Stimulated activated naive CD8-positive, alpha-beta T cell treated with anti-CD3 and anti-CD28 coated beads, Interleukin-15, Interleukin-2, amounts not matched to agents 100 U/mL and 50 U/mL, for 24 hours (primary cell): ENCODE measurements at regions not wholly inside any gene's neighbourhood (a gene's known extent, or its start where the extent isn't known, plus 50 kb on each side); places are given as distances from the start of the nearest gene placed in this dataset.
A peak's percentile ranks its signal among the peaks of the same experiment; 100 is the strongest.
"Not testable (repeated sequence)": the region's sequence is repeated elsewhere in the genome, so short reads cannot be mapped to it uniquely, and the experiment has no call there.

ENCODE experiments used
- ATAC-seq: fragments of 150-1000 bp; cut with Tn5 transposase; one replicate; pipeline ENCODE4 v1.10.0; 2021
- DNase-seq: peaks from one replicate; pipeline ENCODE4 v3.0.0; 2021

DNA sequence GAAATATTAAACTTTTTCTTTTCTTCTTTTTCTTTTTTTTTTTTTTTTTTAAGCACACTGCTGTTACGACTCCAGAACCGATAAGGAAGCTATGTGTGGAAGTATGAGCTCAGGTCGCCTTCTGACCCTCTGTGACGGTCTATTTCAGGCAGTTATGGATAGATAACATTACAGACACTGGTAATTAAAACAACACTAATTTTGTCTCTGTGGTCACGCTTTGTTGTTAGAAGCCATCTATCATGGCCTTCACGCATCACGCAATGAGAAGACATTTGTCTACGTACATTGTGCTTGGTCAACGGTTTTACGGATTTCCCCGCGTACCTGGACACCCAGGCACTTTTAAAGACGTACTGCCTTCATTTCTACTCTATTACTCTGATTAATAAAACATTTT is 306.0 kb upstream of the ZNF507 start:
- DNase-seq = no peak
- no peak for ATAC-seq

DNA sequence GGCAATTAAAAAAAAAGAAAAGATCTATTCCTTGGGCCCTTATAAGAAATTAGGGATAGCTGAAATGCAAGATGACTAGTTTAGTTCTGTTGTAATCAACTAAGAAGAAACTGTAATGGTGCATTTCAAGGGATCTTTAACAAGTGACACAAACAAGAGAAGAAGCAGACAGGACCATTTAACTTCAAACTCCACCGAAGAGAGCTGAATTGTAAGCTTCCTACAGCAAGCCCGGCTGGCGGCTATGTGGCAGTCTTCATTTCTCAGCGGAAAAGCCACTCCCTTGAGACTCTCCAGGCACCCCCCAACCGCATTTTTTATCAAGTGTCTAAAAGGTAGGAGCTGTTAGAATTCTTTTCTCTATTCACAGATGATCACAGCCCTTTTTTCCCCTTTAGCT is 305.2 kb upstream of the ZNF507 start:
- ATAC-seq (no peak), DNase-seq (no peak)

DNA sequence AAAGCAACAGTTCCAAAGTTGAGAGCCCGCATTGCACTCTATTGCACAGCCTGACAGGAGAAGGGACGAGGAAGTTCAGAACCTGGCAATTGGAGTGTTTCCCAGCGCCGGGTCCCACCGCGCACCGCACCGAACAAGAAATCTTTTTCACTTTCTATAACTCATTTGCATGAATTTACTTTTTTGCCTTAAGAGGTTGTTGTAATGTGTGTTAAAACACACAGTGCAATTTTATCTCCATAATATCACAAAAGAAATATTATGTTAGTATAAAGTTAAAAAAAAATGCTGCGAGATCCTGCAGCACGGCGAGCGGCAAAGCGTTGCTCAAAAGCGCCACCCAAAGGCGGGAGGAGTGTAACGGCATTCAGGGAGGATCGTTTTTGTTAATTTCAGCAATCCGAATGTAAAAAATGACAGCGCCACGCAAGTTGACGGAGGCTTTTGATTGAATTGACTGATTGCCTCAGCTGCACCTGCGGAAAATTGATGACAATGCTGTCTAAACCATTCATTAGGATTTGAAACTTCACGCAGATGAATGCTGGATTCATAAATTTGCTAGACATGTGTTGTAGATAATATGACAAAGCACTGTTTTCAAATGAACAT is 303.6 kb upstream of the ZNF507 start:
- DNase-seq (peak; percentile 24), ATAC-seq (no peak)

DNA sequence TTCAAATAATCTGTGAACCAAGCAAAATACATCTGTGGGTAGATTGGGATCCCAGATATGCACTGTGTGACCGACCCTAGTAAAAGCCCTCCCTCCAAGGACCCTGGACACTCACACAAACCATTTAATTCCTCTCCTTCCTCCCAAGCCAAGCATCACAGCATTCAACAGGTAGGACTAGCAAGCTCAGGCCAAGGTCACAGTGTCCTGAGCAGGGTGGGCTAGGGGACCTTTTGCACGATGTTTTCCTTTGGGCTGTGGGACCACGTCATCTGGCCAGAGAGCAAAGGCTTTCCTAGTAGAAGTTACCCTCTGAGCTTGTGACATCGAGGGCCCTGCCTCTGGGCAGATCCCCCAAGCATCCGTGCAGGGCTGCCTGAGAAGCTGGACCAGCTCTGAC is 297.6 kb upstream of the ZNF507 start:
- DNase-seq (no peak), ATAC-seq (no peak)

DNA sequence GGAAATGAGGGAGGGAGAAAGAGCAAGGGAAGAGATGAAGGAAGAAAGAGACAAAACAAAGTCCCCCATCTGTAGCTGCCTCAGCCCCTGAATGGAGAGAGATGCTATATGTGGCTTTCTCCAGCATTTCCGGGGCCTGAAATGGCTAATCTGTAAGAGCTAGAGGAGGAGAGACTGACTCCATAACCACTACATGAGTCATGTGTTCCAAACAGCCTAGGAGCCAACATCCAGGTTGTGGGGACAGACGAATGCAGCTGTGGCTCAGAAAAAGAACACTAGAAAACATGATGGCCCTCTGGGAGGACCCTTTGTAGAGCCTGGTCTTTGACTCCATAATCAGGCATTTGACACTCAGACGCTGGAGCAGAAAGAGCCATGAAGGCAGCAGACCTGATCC is 292.0 kb upstream of the ZNF507 start:
- ATAC-seq (no peak), DNase-seq (no peak)

DNA sequence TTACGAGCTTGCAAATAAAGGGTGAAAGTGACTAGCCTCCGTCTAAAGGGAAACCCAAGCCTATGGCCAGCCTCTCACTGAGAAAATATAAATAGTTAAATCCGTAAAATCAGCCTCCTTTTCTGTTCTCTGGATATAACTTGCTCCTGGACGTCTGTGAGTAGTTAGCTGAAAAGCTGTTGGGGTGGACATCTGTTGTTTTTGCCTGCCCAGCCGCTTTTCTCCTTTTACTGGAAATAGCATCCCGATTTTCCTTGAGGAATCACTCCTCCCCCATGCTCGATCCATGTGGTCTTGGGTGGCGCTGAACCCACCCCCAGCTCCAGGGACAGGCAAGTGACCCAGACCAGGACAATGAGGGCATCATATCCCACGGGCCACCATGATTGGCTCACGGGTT is 291.5 kb upstream of the ZNF507 start:
- DNase-seq (no peak), ATAC-seq (no peak)

DNA sequence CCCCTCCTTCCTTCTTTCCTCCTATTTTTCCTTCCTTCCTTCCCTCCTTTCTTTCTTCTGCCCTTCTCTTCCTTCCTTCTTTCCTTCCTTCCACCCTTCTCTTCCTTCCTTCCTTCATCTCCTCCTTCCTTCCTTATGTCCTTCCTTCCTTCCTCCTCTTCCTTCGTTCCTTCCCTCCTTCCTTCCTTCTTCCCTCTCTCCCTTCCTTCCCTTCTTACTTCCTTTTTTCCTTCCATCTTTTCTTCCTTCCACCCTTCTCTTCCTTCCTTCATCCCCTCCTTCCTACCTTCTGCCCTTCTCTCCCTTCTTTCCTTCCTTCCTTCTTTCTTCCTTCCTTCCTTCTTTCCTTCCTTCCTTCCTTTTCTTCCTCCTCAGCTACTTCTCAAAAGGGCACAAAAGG is 287.3 kb upstream of the ZNF507 start:
- DNase-seq (no peak), ATAC-seq (no peak)

DNA sequence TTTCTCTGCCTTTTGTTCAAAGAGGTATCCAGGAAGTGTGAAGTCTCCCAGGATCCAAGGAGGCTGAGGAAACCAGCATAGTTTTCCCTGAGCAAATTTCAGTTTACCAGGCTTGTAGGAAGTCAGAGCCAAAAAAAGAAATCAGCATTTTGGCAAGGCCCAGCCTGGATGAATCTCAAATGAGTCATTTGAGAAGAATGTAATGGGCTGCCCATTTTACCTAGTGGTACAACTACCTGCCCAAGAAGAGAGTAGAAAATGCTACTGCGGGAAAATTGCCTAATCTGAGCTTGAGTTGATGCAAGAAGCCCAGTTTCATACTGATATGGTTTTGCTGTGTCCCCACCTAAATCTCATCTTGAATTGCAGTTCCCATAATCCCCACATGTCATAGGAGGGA is 284.1 kb upstream of the ZNF507 start:
- ATAC-seq (no peak), DNase-seq (no peak)

DNA sequence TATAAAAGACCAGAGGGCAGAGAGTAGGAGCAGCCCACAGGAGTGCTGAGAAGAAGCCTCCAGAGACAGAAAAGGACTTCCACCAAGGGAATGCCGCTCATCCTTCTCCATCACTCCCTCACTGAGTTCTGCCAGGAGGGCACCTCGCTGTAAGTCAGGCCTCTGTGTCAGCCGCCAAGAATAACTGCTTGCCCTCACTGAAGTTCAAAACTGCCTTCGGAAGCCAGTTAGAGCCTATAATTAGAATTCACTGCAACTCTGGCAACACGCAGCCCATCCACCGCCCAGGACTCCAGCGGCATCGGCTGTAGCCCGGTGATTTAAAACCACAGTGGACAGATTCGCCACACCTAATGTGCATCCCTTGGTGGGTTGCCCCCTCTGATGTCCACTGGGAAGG is 281.8 kb upstream of the ZNF507 start:
- no peak for DNase-seq
- no peak for ATAC-seq

DNA sequence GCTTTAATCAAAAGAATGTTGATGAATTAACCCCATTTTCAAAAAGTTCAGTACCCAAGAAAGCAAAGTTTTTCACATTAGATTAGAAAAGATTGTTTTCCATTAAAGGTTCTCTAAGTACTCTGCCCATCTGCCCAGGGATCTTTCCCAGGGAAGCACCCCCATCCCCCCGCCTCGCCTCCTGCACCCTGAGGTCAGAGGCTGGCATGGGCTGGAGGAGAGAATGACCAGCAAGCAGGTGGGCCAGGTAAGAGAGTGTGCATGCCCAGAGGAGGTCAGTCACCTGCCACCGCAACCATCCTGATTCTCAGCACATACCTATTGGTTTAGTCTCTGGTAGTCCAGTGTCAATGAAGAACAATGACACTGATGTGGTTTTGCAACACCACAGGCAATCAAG is 279.4 kb upstream of the ZNF507 start:
- DNase-seq (no peak), ATAC-seq (no peak)

DNA sequence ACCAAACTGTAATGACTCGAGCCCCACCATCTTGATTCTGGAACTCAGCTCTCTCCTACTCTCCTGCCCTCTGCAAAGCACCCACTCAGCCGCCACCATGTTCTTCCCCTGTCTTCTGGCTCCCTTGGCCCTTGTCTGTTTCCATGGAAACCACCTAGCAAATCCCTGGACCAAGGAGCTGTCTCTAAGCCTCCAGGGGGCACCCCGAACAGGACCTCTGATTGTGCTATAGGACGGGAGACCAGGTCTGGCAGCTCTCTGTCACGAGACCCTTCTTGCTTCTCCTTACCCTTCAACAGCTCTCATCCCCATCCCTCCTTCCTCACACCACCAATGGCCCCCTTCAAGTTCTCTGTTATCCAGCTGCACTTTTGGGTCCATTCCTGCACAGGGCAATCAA is 277.7 kb upstream of the ZNF507 start:
- no peak for ATAC-seq

DNA sequence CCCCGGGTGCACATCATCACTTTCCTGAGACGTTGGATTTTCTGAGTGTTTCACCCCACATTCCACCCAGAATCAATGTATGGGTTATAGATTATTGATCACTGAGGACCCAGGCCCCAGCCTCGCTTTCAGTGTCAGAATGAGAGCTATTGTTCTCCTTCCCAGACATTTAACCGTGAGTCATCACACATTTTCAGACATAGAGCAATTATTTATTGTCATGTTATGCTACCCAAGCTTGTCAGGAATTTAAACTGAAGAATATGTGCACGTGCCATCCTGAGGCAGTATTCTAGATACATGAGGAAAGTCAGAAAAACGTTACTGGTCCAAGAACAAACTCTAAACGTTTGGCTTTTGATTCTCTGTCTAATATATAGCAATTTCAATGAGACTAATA is 276.6 kb upstream of the ZNF507 start:
- ATAC-seq = no peak
- DNase-seq = no peak

More for the DNA sequence above, 277.7 kb upstream of the ZNF507 start:
- no peak for DNase-seq

DNA sequence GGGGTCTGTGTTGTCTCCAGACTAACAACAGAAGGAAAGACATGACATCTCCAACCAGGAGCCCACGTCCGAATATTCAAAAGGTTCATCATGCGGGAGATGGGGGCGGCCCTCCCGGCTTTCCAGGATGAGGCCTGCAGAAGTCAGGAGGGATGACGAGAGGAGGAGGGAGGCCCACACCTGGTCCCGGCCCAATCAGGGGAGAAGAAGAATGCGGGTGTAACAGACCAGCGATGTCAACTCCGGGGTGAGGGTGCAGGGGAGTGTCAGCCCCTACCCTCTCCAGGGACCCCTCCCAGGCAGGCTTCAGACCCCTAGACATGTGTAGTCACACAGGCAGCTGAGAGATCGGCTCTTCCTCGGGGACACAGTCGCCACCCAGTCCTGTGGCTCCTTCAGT is 275.3 kb upstream of the ZNF507 start:
- no peak for DNase-seq
- no peak for ATAC-seq

DNA sequence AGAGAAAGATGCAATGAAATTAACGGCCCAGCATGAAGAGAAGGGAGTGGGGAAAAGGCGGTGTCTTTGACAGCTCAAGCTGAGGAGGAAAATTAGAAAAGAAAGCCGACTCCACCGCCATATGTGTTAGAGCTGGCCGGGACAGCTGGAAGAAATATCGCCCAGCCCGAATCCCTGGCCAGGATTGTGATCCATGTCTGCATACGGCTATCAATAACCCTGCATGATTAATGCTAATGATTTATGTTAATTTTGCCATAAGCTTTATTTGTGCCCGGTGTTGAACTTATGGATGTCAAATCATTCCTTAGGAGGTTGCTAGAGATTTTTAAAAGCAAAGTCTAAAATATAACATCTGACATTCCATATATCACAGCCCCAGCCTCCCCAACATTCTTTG is 263.4 kb upstream of the ZNF507 start:
- no peak for ATAC-seq
- no peak for DNase-seq

DNA sequence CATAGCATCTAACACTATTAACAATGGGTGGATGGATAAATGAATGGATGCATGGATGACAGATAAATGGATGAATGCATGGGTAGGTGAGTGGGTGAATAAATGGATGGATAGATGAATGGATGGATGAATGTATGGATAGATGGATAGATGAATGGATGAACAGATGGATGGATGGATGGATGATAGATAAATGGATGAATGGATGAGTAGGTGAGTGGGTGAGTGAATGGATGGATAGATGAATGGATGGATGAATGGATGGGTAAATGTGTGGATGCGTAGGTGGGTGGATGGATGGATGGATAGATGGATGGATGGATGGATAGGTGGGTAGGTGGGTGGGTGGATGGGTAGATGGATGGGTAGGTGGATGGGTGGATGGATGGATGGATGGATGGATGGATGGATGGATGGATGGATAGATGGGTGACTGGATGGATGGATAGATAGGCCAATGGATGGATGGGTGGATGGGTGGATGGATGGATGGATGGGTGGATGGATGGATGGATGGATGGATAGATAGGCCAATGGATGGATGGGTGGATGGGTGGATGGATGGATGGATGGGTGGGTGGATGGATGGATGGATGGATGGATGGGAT is 260.6 kb upstream of the ZNF507 start:
- not testable (repeated sequence) for ATAC-seq, DNase-seq

DNA sequence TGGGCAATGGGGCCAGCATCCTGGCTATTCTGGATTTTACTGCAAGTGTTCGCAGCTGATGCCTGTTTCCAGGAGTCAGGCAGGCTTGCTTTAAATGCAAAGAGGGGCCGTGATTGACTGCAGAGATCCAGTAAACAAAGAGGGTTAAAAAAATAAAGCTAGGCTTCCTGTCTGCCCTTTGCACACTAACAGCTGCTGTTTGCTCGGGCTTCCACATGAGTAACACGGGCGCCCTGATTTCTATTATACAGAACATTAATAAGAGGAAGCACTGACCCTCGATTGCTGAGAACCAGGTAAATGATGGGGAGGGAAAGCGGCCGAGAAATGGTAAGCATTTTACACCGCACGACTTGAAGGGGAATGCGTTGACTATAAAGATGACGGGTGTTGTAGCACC is 254.2 kb upstream of the ZNF507 start:
- ATAC-seq (no peak), DNase-seq (no peak)

DNA sequence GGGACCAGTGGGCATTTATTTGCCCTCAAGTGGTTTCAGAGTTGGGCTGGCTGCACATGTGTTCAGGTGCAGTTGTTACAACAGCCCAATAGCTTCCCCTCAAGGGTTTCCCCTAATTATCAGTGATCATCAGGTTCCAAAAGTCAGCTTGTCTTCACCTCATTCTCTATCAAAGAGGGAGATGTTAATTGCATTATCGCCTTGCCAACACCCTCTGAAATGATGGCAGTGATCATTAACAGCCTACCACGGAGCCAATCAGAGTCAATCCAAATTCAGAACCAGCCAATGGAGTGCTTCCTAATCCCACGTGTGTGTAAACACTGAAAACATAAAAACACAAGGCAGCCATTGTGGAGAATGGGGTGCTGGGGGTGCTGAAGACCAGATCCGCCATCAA is 248.4 kb upstream of the ZNF507 start:
- DNase-seq (no peak), ATAC-seq (no peak)

DNA sequence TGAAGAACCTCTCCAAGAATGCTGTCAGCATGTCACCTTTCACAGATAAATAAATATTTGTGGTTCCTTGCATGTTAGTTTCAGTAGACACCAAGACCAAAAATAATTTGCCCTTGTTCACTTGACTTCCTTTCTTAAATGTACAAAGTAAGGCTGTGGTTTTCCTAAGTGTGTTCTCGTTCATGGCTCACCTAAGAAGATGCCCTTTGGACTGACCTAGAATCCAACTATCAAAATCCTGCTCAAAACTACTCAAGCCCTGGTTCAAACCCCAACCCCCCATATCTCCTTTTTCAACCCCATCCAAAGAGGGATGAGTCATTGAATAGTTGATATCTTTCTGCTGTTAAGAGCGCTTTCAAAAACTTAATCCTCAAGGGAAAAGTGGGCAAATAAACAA is 247.8 kb upstream of the ZNF507 start:
- DNase-seq (no peak), ATAC-seq (no peak)

DNA sequence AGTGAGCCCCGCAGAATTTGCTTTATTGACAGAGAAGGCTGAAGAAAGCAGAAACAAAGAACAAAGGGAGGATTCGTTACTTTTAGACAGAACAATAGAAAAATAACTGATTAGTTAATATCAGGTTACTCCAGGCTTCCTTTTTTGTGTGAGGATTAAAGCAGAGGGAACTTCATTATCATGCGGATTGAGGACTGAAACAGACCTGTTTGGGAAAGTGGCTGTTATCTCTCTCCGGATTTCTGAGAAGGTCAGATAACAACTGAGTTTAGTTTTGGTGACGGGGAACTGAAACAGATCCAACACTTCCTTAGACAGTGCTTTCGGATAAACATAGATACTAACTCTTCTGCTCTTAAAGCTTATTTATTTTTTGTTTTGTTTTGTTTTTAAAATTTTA is 246.4 kb upstream of the ZNF507 start:
- no peak for DNase-seq
- ATAC-seq = no peak

DNA sequence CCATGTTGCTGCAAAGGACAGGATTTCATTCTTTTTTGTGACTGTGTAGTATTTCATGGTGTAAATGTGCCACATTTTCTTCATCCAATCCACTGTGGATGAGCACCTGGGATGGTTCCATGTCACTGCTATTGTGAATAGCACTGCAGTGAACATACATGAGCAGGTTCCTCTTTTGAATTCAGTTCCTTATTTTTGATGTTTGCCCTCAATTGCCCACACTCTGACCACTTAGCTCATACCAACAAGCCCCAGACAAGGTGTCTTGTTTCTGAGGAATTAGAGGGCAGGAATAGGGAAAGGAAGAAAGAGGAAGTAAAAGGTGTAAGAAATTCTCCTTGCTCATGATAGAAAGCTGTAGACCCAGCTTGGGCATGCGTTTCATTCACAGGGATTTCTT is 244.2 kb upstream of the ZNF507 start:
- no peak for ATAC-seq

DNA sequence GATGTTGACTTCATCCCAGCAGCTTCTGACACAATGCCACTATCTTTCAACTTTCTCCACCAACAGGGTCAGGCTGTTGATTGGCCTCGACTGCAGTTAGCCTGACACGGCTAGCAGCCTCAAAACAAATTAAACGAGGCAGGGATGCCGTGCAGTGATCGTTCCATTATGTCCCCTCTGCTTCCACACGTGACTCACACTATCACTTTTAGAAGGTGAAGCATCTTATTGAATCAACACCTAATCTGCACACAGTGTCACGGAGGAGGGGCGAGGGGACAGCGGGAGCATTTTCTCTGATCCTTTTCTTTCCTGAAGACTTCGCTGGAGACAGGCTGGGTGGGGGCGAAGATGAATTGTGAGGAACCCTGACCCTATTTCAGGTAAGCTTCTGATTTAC is 241.9 kb upstream of the ZNF507 start:
- ATAC-seq = no peak
- DNase-seq = no peak

More for the DNA sequence above, 244.2 kb upstream of the ZNF507 start:
- no peak for DNase-seq

DNA sequence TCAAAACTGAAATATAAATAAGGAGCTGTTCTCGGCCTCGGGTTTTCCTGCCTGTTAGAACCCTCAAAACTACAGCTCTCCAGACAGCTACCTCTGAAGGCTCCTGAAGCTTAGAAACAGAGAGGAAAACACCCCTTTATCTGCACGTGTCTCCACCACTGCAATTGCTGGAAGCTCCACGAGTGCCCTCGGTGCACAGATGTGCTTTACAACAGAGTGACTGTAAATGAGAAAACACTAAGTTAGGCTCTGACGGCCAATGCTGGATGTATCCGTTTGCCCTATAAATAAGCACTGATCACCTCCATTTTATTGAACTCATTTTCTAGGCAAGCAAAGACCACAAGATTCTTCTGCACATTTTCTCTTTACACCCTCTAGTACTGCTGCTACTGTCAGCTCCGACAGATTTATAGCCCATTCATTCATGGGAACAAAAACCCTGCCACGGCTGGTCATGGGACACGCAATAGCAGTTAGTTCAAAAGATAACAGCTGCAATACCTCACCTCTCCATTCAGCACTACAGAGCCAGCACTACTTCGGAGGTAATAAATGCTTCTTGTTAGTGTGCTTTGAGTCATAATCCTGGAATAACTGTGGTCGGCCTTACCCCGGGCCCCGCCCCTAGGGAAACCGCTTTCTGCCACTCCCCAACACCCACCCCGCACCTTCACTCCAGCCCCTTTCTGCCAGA is 241.1 kb upstream of the ZNF507 start:
- ATAC-seq = no peak
- DNase-seq = no peak

DNA sequence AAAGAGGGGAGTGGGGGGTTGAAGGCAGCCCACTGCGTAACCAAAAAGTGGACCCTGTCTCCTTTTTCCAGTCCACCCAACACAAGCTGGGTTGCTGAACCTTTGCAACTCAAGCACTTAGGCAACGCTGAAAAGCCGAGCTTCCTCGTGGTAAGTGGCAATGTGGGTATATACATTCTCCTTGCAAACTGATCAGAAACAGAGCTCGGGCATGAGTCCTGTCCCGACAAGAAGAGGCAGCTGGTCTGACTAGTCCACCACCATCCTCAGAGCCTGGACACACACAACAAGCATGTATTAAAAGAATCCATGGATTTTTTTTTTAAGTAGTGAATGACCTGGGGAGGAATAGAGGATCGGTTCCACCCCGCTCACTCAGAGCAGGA is 240.6 kb upstream of the ZNF507 start:
- DNase-seq = no peak
- no peak for ATAC-seq
